NB4 (cell line): ENCODE measurements at regions not wholly inside any gene's neighbourhood (a gene's known extent, or its start where the extent isn't known, plus 50 kb on each side); places are given as distances from the start of the nearest gene placed in this dataset.

Experiments
- DNase-seq: peaks from one replicate; pipeline ENCODE4 v3.0.0; 2010; ENCODE audit warnings: low read depth
- H3K4me3 ChIP-seq: one replicate; pipeline ENCODE4 v1.5.1; 2011; ENCODE audit warnings: mild to moderate bottlenecking, low read depth, low read length, moderate library complexity
- CTCF ChIP-seq: IDR thresholded peaks from one replicate; pipeline ENCODE4 v1.5.1; 2012; ENCODE audit warnings: low read depth, low read length
- MAX ChIP-seq: IDR thresholded peaks from 2 replicates; pipeline ENCODE4 v1.6.1; 2011; ENCODE audit warnings: low read depth, low read length
- MYC ChIP-seq: IDR thresholded peaks from 2 replicates; pipeline ENCODE4 v1.6.1; 2011; ENCODE audit warnings: low read depth, low read length
- POLR2A ChIP-seq: IDR thresholded peaks from 2 replicates; pipeline ENCODE4 v1.6.1; 2011; ENCODE audit warnings: mild to moderate bottlenecking; ENCODE audit not compliant: insufficient read length; ENCODE audit errors: extremely low read depth

DNA sequence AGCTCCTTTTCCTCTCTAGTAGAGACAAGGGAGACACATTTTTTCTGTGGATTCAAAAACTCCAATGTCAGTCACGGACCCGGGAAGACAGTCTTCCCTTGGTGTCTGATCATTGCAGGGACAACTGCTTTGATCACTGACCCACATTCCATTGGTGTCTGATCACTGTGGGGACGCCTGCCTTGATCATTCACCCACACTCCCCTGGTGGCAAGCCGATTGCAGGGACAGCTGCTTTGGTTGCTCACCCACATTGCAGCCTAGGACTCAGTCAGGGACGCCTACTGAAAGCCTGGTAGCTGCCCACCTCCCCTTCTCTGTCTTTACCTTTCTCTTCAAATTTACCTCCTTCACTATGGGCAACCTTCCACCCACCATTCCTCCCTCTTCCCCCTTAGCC, 206.6 kb upstream of the DUSP10 start:
- TF ChIP-seq MAX, result no peak
- no peak for TF ChIP-seq POLR2A
- no peak for TF ChIP-seq MYC
- TF ChIP-seq CTCF, result no peak
- DNase-seq, result no peak
- no peak overlapping the region for H3K4me3 ChIP-seq

- DNase-seq, result no peak
- H3K4me3 ChIP-seq, result no peak overlapping the region
- TF ChIP-seq MYC (no peak), CTCF (no peak), MAX (no peak), POLR2A (no peak)
These were observed 205.8 kb upstream of the DUSP10 start for GRCh38 chr1:221947731-221948130.

- TF ChIP-seq CTCF, result no peak
- no peak for TF ChIP-seq POLR2A
- TF ChIP-seq MYC, result no peak
- no peak for TF ChIP-seq MAX
- DNase-seq, result no peak
- H3K4me3 ChIP-seq, result no peak overlapping the region
These were observed 204.9 kb upstream of the DUSP10 start for GRCh38 chr1:221946768-221947167.

DNA sequence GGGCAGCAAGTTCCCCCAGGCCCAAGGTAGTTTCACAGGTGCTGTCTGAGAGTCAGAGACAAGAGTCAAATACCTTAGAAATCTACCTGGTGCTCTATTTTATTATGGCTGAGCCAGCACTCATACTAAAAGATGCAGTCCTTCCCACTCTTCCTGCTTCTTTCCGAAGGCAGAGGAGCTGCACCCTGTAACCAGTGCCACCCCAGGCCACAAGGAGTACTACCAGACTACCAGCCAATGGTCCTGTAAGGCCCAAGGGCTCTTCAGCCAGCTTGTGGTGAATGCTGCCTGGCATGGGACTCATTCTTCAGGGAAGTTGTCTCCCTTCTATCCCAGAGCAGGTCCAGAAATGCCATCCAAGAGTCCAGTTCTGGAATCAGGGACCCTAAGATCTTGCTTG, 203.8 kb upstream of the DUSP10 start:
- TF ChIP-seq MYC, result no peak
- no peak for TF ChIP-seq MAX
- no peak for TF ChIP-seq POLR2A
- no peak for TF ChIP-seq CTCF
- DNase-seq, result no peak
- H3K4me3 ChIP-seq, result no peak overlapping the region

GRCh38 chr1:221944247-221944870, 202.5 kb upstream of the DUSP10 start:
- no peak overlapping the region for H3K4me3 ChIP-seq
- TF ChIP-seq MAX (no peak), CTCF (no peak), POLR2A (no peak), MYC (no peak)
- no peak for DNase-seq

- no peak overlapping the region for H3K4me3 ChIP-seq
- no peak for DNase-seq
- TF ChIP-seq POLR2A (no peak), MAX (no peak), MYC (no peak), CTCF (no peak)
These were observed 198.7 kb upstream of the DUSP10 start for GRCh38 chr1:221940631-221941030.
